ENCODE measurements at regions not wholly inside any gene's neighbourhood (a gene's known extent, or its start where the extent isn't known, plus 50 kb on each side); places are given as distances from the start of the nearest gene placed in this dataset.
"Not testable (repeated sequence)": the region's sequence is repeated elsewhere in the genome, so short reads cannot be mapped to it uniquely, and the experiment has no call there.

- DNase-seq: no peak
Measured at GRCh38 chr1:182331387-182331786, 60.2 kb downstream of the GLUL start.

- no peak for DNase-seq
Measured at GRCh38 chr1:182330303-182330702, 61.3 kb downstream of the GLUL start.

- DNase-seq: no peak
Measured at GRCh38 chr1:182329471-182329870, 62.1 kb downstream of the GLUL start.

GRCh38 chr1:182328591-182328990 lies 63.0 kb downstream of the GLUL start:
- no peak for DNase-seq

GRCh38 chr1:182325339-182325738 lies 66.3 kb downstream of the GLUL start:
- no peak for DNase-seq

- not testable (repeated sequence) for DNase-seq
Measured at GRCh38 chr1:182321532-182321931, 70.1 kb downstream of the GLUL start.

GRCh38 chr1:182317611-182318161 lies 73.9 kb downstream of the GLUL start:
- DNase-seq: no peak

- not testable (repeated sequence) for DNase-seq
Measured at GRCh38 chr1:182316454-182316853, 75.1 kb downstream of the GLUL start.

- no peak for DNase-seq
Measured at GRCh38 chr1:182315167-182315556, 76.4 kb downstream of the GLUL start.

- DNase-seq: no peak
Measured at GRCh38 chr1:182309631-182310351, 81.8 kb downstream of the GLUL start.

- DNase-seq: no peak
Measured at GRCh38 chr1:182308826-182309225, 82.8 kb downstream of the GLUL start.

- not testable (repeated sequence) for DNase-seq
Measured at GRCh38 chr1:182307486-182307885, 84.1 kb downstream of the GLUL start.

- DNase-seq: no peak
Measured at GRCh38 chr1:182305861-182306260, 85.7 kb downstream of the GLUL start.

- no peak for DNase-seq
Measured at GRCh38 chr1:182304627-182305026, 87.0 kb downstream of the GLUL start.

- DNase-seq: no peak
Measured at GRCh38 chr1:182304218-182304617, 87.4 kb downstream of the GLUL start.

GRCh38 chr1:182303778-182304177 lies 87.8 kb downstream of the GLUL start:
- no peak for DNase-seq

GRCh38 chr1:182301467-182302198 lies 90.0 kb downstream of the GLUL start:
- peak; percentile 26 for DNase-seq

GRCh38 chr1:182301026-182301436 lies 90.6 kb downstream of the GLUL start:
- no peak for DNase-seq

- no peak for DNase-seq
Measured at GRCh38 chr1:182299728-182300616, 91.6 kb downstream of the GLUL start.

- not testable (repeated sequence) for DNase-seq
Measured at GRCh38 chr1:182299054-182299727, 92.4 kb downstream of the GLUL start.

GRCh38 chr1:182297335-182297734 lies 94.3 kb downstream of the GLUL start:
- DNase-seq: no peak

GRCh38 chr1:182295697-182296096 lies 95.9 kb downstream of the GLUL start:
- DNase-seq: no peak

Measured in activated naive CD4-positive, alpha-beta T cell treated with anti-CD3 and anti-CD28 coated beads, Interleukin-2, amount 50 U/mL, for 16 hours (primary cell).